HepG2 (cell line): ENCODE measurements at regions not wholly inside any gene's neighbourhood (a gene's known extent, or its start where the extent isn't known, plus 50 kb on each side); places are given as distances from the start of the nearest gene placed in this dataset.

Experiments used
- MAFF ChIP-seq: IDR thresholded peaks from 2 replicates; pipeline ENCODE4 v1.6.1; 2011; ENCODE audit warnings: low read depth, low read length, improper control_type of control experiment
- SRF ChIP-seq: IDR thresholded peaks from 2 replicates; pipeline ENCODE4 v1.6.1; 2011; ENCODE audit warnings: mild to moderate bottlenecking, low read depth, low read length, moderate library complexity

DNA sequence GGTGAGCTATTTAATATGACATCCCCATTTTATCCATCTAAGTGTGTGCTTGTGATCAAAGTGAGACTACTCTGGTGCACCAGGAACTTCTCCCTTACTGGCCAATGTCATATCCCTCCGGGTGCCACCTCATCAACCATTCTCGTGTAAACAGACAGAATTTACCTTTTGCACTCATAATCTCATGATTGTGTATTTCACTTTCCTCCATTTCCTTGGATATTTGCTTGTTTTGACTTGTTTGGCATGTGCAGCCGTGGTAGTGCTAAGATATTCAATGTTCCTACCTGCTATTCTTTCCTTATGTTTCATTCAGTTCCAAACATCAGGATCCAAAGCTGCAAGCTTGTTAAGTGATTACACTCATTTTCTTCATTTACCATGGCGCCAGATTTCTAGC, 280.5 kb upstream of the SP8 start:
- TF ChIP-seq SRF (no peak), MAFF (no peak)
